ENCODE measurements at regions not wholly inside any gene's neighbourhood (a gene's known extent, or its start where the extent isn't known, plus 50 kb on each side); places are given as distances from the start of the nearest gene placed in this dataset.
A peak's percentile ranks its signal among the peaks of the same experiment; 100 is the strongest.
"Not testable (repeated sequence)": the region's sequence is repeated elsewhere in the genome, so short reads cannot be mapped to it uniquely, and the experiment has no call there.

DNA sequence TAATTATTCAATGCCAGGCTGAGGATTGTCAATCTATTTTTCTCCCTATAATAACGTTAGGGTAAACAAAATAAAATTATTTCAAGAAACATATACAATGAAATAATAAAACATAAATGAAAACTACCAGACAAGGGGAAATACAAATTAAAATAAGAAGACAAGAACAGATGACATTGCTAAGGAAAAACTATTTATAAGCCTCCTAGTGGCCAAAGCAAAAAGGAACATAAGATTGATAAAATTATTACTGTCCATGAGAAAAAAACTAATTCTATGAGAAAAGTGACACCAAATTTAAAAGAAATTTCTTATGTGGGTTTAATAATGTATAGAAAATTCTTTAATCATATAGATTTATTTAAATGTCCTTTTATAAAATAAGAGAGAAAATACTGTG lies 294.7 kb downstream of the TTC6 start:
- DNase-seq (ENCODE audit: low spot score) (no peak), FAIRE-seq (no peak)

DNA sequence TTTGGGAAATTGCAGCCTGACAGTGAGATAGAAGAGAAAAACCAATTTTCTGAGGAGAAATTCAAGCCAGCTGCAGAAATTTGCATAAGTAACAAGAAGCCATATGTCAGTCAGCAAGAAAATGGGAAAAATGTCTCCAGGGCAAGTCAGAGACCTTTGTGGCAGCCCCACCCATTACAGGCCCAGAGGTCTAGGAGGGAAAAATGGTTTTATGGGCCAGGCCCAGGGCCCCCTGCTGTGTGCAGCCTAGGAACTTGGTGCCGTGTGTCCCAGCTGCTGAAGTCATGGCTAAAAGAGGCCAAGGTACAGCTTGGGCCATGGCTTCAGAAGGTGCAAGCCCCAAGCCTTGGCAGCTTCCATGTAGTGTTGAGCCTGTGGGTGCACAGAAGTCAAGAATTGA lies 296.1 kb downstream of the TTC6 start:
- not testable (repeated sequence) for FAIRE-seq; DNase-seq (ENCODE audit: low spot score)

DNA sequence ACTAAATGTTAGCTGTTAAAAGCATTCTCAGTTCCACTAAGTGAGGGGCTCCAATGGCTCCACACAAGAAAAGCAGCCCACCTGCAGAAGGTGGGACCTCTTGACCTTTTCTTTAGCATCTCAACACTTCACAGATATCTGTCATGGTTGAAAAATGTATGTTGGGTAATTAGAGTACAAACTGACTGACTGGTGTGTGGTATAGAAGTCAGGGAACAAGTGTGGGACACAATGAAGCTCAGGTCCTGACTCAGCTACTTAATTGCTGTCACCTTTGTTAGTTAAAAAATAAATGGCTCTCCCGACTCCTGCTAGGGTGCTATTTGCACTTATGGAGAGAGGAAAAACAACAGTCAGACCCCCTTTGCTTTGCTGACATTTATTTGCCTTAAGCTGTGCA lies 299.0 kb downstream of the TTC6 start:
- no peak for FAIRE-seq
- DNase-seq (ENCODE audit: low spot score): no peak

DNA sequence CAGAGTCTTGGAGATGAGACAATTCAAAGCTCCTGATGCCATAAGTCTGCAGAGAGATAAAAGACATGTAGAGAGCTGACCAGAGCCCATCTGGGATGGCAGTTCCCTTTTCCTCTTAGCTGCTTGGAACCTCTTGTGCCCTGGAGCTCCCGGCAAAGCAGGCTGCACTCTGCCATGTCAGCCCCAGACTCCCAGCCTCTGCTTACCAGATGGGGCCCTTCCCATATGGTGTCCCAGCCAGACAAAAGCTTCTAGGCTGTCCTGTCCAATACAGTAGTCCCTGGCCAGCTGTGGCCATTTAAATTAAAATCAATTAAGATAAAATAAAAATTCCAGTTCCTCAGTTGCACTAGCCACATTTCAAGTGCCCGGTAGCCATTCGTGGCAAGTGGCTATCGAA lies 303.9 kb downstream of the TTC6 start:
- no peak for DNase-seq (ENCODE audit: low spot score)
- no peak for FAIRE-seq

DNA sequence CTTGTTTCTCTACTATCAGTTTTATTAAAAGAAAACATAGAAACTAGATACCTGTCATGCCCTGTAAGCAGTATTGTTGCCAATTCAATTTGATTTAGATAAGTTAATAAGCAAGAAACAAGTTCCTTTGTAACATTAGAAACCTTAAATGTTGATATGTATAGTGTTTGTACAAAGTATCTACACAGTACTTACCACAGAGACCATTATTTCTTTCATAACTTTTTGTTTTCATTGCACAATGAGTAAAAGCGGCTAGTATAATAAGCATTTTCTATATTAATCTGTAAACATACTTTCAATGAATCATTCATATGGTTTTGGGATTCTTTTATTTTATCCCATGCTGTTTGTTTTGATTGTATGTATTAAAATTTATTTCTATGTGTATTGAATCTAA lies 305.1 kb downstream of the TTC6 start:
- DNase-seq (ENCODE audit: low spot score): no peak
- no peak for FAIRE-seq

DNA sequence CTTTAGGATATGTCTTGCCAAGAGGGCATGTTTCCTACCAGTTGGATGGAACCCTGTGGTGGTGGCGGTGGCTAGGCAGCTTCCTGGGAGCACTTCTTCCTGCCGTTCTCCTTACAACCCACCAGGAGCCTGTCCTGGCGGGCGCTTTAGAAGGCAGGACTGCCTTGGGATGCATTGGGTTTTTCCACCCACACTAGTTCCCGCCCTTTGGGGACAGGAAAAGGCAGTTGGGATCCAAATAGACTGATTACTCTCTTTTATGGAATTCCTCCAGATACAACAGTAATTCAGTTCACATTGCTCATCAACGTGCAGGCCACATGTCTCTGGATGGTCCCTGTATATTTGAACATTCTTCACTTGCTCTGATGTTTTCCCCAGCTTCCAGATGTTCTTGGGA lies 305.7 kb upstream of the SSTR1 start:
- FAIRE-seq (no peak), DNase-seq (ENCODE audit: low spot score) (peak; percentile 6)

DNA sequence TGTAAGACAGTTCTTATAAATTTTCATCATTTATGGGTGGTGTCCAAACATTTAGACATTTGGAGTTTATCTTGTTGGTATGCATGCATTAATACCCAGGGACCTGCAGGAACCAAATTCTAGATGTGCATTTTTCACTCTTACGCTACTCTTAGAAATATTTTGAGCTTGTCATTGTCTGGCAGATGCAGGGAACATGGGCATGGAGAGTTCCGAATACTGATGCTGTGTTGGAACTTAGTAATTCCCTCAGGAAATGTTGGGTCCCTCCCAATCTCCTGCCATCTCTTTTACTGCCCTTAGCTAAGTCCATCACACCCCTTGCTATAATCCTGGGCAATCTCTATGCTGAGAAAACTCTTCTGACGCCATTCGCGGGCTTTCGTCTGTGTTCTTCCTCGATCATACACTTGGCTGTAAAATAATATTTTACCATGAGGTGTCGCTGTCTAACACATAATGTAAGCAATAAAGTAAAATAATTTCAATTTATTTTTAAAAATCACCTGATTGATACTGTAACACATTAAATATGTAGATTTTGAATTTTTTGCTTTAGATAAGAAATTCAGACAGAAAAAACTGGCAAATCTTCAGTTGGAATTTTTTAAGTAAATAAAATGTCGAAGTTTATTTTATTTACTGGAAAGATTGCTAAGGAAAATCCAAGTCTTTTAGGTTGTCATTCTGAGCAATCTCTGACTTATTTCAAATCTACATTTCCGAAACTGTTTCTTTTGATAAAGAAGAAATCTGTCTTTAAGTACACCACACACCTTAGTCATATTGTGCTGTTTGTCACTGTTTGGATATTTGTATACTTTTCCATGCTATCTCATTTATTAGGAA lies 304.1 kb upstream of the SSTR1 start:
- DNase-seq (ENCODE audit: low spot score) (peak; percentile 44), FAIRE-seq (no peak)

DNA sequence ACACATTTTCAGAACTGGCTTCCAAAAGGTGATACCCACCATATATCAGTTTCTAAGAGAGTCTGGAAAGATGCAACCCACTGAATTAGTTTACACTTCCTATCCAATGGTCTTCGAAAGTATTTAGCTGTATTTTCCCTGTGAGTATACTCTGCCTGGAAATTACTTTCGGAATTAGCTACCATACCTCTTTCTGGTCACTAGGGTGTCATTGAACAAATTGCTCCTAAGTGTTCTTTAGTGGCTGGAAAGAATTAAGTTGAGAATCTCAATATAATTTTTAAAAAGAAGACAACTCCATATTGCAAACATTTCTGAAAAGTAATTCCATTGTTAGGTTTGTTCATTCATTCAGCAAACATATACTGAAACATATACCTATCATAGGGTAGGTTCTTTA lies 283.1 kb upstream of the SSTR1 start:
- DNase-seq (ENCODE audit: low spot score) (no peak), FAIRE-seq (no peak)

DNA sequence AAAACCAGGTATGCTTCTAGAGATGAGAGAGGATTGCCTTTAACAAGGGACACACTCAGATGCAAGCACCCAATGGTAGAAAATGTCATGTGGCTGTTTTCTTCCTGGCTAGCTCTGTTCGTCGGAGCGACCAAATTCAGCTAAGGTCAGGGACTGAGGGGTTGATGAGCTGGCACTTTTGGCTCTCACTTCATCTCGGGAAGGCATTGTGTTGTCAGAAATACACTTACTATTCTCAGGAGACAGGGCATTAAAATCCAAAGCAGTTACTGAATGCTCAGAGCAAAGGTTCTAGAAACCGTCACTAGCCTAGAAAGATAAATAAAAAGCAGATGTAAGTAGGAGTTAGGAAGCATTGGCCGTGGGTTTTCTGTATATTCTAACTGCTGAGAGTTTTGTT lies 275.7 kb upstream of the SSTR1 start:
- FAIRE-seq: no peak
- no peak for DNase-seq (ENCODE audit: low spot score)

DNA sequence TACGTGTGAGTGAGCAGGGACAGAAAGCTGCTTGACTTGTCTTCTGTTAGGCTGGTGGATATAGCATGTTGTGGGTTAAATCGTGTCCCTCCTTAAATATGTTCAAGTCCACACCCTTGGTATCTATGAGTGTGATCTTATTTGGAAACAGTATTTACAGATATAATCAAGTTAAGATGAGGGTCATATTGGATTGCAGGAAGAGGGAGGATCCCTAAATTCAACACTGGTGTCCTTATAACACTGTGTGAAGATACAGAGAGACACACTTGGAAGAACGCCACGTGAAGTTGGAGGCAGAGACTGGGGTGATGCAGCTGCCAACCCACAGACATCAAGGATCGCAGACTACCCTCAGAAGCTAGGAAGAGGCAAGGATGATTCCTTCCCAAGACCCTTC lies 275.2 kb upstream of the SSTR1 start:
- DNase-seq (ENCODE audit: low spot score) (no peak), FAIRE-seq (no peak)

DNA sequence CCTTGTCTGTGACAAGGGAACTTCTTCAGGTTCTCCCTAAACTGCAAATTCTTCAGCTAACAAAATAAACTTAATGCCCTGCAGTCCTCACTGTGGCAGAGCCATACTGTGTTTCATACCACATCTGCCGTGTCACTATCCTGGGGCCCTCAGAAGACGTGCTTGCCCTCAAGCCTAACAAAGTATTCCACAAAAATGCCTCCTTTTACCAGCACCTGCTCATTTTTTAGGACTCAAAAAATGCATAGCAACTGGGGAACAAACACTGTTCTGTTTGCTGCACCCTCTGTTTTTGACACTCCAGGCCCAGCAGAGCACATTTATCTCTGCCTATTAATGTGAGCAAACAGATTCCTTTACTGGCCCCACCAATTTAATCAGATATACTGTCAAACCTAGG lies 270.7 kb upstream of the SSTR1 start:
- no peak for FAIRE-seq
- DNase-seq (ENCODE audit: low spot score): no peak

DNA sequence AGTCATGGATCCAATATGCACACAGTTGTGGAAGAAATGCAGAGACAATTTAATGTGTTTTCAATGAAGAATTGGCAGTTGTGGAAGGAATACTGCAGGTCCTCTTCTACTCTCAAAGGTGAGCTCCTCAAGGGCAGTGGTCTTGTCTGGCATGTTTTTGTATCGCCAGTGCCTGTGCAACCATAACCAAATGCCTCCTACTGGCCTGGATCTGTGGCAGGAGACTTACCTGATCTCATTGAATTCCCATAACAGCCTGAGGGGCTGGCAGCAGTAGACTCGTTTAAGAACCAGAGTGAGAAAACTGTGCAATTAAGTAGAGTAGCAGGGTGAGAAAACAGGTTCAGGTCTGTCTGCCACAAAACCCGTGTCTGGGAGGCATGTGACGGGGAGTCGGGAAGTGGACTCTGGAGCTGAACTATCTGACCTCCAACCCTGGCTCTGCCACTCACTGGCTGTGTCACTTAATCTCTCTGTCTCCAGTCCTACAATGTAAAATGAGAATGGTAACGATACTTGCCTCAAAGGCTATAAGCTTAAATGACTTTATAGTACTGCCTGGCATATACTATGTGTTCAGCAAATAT lies 268.2 kb upstream of the SSTR1 start:
- no peak for DNase-seq (ENCODE audit: low spot score)
- no peak for FAIRE-seq

DNA sequence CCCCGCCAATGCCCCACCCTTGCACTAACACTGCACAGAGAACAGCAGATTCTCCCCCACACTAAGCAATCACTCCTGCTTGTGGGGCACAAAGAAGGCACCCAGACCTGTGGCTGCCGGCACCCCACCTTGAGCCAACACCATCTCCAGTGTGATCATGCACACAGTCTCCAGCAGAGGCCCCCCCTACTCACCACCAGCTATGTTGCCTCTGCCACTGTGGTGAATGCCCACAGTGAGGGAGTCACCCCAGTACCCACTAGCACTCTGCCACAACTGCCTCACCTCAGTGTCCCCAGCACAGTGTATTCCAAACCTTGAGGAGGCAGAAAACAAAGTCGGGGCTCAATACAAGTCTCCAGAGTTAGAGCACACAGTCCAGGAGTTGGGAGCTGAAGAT lies 261.7 kb upstream of the SSTR1 start:
- no peak for FAIRE-seq
- DNase-seq (ENCODE audit: low spot score): no peak

DNA sequence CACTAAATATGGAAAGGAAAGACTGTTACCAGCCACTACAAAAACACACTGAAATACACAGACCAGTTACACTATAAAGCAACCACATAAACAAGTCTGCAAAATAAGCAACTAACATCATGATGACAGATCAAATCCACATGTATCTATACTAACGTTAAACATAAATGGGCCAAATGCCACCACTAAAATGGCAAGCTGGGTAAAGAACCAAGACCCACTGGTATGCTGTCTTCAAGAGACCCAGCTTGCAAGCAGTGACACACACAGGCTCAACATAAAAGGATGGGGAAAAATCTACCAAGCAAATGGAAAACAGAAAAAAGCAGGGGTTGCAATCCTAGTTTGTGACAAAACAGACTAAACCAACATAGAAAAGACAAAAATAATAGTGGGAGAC lies 260.9 kb upstream of the SSTR1 start:
- DNase-seq (ENCODE audit: low spot score): no peak
- no peak for FAIRE-seq

DNA sequence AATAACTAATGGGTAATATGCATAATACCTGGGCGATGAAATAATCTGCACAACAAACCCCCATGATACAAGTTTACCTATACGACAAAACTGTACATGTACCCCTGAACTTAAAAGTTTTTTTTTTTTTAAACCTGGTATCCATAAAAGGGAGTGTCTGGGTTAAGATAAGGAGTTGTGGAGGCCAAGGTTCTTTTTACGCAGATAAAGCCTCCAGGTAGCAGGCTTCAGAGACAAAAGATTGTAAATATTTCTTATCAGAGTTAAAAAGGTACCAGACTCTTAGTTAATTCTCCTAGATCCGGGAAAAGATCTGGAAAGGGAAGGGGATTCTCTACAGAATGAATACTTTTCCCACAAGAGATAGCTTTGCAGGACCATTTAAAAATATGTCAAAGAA lies 259.4 kb upstream of the SSTR1 start:
- FAIRE-seq (no peak), DNase-seq (ENCODE audit: low spot score) (no peak)

DNA sequence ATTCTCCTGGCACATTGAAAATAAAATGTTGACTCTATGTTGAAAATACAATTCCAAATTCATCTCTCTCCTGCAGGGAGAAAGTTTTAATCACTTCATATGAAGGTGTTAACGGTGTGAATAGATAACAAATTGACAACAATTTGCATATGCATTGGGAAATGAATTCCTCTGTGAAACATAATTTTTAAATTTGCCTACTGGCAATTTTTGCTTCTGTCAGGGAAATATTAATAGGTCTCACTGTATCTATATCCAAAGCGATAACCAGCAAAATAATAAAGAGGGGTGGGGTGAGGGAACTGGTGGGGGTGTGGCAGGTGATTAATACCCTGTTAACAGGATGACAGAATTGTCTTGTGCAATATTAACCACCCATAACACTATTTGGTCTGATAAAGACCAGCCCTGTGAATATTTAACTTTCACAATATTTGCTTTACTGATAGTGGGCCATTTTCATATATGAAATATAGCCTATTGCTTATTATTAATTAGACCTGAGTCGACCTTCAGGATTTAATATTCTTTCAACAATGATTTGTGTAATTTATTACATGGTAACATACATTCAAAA lies 239.0 kb upstream of the SSTR1 start:
- DNase-seq (ENCODE audit: low spot score) (no peak), FAIRE-seq (no peak)

DNA sequence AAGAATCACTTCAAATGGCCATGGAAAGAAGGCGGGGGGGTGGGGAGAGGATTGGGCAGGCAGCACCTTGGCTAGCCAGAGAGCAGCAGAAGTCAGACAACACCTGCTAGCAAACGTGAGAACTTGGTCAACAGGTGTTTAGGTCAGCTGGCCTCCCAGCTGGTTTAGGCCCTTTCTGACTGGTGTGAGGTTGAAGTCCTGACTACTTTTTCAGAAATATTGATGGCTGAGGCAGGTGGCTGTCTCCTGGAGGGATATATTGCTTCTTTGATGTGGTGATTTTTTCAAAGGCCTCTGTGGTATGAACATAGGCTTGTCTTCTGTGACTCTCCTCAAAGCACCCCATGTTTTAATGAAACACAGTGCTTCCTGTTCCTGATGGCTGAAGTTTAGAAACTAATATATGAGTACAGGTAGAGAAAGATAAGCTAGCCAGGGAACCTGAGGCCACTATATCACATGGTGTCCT lies 238.2 kb upstream of the SSTR1 start:
- DNase-seq (ENCODE audit: low spot score) (no peak), FAIRE-seq (no peak)

DNA sequence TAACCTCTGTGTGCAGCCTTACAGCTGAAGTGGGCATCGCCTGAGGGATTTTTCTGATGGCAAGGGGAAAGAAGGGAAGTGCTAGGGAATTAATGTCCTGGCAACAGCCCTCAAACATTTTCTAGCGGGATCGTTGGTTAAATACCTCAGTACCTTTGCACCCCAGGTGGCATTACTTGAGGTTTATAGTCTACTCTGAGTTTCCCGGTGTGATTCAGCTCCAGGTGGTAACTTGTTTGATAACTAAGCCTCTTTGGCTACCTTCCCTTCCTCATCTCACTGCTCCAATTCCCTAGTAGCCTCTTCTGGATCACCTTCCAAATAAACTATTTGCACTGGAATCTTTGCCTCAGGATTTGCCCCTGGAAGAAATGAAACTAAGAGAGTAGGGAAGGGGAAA lies 237.0 kb upstream of the SSTR1 start:
- FAIRE-seq: no peak
- no peak for DNase-seq (ENCODE audit: low spot score)

DNA sequence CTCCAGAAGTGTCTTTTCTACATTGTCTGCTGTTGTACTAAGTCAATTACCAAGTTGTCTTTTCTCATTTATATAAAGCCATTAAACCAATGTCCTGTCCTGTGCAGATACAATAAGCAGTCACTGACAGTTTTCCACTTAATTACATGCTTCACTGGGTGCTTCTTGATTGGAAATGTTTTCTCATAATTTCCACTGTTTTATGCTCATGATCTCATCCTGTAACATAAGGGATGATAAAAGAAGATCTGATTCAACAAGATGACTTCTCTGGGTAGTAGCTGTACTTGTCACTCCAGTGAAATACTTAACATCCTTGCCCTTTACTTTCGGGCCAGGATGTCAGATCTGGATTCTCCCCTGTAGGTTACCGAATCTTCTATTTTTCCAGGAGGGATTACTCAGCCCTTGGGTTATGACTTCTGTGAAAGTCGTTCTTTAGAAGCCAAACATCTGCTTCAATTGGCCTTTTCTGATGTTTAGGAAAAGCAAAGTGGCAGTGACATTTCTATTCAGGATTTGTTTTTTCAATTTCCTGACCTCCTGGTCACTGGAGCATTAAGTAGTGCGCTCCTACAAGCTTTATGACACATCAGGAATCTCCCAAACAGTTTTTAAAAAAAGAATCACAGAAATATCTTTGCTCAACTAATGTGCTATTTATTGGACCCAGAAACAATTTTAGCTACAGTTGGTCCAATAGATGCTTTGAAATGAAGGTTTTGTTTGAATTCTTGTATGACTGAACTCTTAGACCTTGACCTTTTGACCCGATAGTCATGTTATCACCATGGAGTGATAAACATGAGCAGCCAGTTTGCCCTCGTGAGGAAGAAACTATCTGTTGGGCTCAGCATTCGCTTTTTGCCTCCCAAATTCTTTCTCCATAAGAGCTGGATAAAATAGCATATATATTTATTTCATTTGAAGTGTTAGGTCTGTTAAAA lies 234.5 kb upstream of the SSTR1 start:
- DNase-seq (ENCODE audit: low spot score) (no peak), FAIRE-seq (no peak)

DNA sequence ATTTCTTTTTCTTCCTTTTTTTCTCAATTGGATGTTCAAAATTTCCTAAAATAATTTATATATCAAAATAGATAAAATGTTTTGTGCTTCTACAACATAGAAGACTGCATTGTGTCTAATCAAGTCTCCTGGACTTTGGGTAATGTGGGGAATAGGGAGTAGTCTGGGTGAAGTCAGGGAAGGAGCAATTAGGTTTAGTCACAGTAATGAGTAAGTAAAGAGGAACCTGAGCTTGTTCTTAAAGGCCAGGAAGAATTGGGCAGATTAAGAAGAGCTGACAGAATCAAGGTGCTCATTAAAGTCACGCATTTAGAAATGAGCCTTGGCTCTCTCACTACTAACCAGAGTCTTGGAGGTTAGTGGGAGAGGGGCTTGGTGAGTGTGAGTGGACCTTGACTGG lies 233.3 kb upstream of the SSTR1 start:
- DNase-seq (ENCODE audit: low spot score): no peak
- no peak for FAIRE-seq

DNA sequence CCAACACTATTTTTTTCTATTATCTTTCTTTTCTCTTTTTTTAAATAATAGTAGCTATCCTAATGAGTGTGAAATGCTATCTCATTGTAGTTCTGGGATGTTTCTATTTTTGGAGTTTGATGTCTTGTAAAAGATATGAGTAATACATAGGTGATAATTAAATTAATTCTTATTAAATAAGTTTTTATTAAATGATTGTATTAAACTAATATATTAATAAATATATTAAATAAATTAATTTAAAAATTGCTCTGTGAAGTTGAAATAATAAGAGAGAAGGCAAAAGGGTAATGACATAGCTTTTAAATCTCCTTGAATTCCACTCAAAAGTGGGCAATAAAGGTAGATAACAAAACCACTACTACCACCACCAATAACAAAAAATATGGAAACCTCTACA lies 230.2 kb upstream of the SSTR1 start:
- DNase-seq (ENCODE audit: low spot score) (no peak), FAIRE-seq (no peak)
